ENCODE measurements at regions not wholly inside any gene's neighbourhood (a gene's known extent, or its start where the extent isn't known, plus 50 kb on each side); places are given as distances from the start of the nearest gene placed in this dataset.

DNA sequence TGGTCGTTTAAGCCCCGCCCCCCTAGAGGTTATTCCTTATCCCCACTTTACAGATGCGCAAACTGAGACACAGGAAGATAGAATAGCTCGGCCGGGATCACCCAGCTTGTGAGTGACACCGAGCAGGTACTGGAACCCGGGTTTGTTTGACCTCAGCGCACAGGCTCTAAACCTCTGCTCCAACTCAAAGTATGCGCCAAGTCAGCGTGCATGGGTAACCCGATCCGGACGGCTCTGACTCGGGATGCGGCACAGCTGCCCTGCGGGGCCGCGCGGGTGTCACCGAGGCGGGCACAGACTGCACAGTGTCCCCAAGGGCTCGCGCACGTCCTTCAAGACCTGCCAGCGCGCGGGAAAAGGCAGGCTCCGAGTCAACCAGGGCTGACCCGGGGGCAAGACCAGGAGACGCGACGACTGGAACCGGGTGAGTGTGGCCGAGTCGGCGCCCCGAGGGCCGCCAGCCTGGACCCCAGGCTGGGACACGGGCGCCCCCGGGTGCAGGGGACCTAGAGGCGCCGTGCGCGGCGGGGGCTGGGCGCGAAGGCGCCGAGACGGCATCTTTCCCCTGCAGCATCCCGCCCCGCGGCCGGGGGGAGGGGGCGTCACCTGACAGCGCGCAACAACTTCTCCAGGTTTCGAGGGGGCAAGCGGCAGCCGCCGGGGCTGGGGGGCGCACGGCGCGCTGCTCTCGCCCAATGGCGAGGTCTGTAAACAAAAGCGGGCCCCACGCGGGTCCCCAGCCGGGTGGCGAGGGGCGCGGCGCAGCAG is 101.9 kb upstream of the SOD1 start:
- Histone ChIP-seq H3K36me3 (replicated peaks in 1 of 2; ENCODE audit: control insufficient read depth in 1 of 2, insufficient read depth in 2 of 2, low read length in 2 of 2) (no peaks in the 10 kb centered on the region), H3K4me3 (replicated peaks in 1 of 3; ENCODE audit: low read depth in 2 of 3, low read length in 3 of 3) (peak overlapping the region in 1 of 3 experiments; percentile 76), H3K4me2 (replicated peaks; ENCODE audit: extremely low read depth, low read length, poor library complexity, severe bottlenecking) (peak overlapping the region; percentile 77), H3K79me2 (ENCODE audit: insufficient read depth, low read length) (no peaks in the 10 kb centered on the region), H3K9me3 (replicated peaks in 1 of 2; ENCODE audit: control insufficient read depth in 1 of 2, insufficient read depth in 1 of 2, low read length in 2 of 2) (peaks cover 0 to 5% of the 10 kb centered on the region in 2 donors), H3K9ac (ENCODE audit: insufficient read depth, low read length, poor library complexity, severe bottlenecking) (no peak overlapping the region), H3K27ac (ENCODE audit: low read depth in 1 of 2, low read length in 2 of 2) (no peak overlapping the region), H4K20me1 (ENCODE audit: insufficient read depth, low read length) (no peaks in the 10 kb centered on the region), H3K27me3 (ENCODE audit: control insufficient read depth in 2 of 2, insufficient read depth in 2 of 2, low read length in 2 of 2) (peaks cover 37 to 46% of the 10 kb centered on the region in 2 donors), H2AFZ (ENCODE audit: insufficient read depth, low read depth, low read length, poor library complexity, severe bottlenecking) (peak overlapping the region; percentile 68), H3K4me1 (ENCODE audit: control insufficient read depth in 1 of 2, insufficient read depth in 2 of 2, low read length in 2 of 2) (peaks cover 16 to 29% of the 10 kb centered on the region in 2 donors)
- H3K36me3 Mint-ChIP-seq, result no peaks in the 10 kb centered on the region
- H3K27me3 Mint-ChIP-seq (ENCODE audit: low read depth in 3 of 3), result peaks cover 58 to 63% (median 58%) of the 10 kb centered on the region in 3 donors
- WGBS (ENCODE audit: insufficient coverage), result 6% methylated on average over 75 of the region's 76 CpGs
- H3K27ac Mint-ChIP-seq, result peak overlapping the region in 1 of 7 donors; percentile 30
- TF ChIP-seq, protein P1, sequence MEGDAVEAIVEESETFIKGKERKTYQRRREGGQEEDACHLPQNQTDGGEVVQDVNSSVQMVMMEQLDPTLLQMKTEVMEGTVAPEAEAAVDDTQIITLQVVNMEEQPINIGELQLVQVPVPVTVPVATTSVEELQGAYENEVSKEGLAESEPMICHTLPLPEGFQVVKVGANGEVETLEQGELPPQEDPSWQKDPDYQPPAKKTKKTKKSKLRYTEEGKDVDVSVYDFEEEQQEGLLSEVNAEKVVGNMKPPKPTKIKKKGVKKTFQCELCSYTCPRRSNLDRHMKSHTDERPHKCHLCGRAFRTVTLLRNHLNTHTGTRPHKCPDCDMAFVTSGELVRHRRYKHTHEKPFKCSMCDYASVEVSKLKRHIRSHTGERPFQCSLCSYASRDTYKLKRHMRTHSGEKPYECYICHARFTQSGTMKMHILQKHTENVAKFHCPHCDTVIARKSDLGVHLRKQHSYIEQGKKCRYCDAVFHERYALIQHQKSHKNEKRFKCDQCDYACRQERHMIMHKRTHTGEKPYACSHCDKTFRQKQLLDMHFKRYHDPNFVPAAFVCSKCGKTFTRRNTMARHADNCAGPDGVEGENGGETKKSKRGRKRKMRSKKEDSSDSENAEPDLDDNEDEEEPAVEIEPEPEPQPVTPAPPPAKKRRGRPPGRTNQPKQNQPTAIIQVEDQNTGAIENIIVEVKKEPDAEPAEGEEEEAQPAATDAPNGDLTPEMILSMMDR (IDR thresholded peaks at IDR 0.05), result no peak
- peaks cover 0 to 14% (median 4%) of the 10 kb centered on the region in 7 donors for H3K9me3 Mint-ChIP-seq
- intact Hi-C loops (cut with micrococcal nuclease), result no loop called here
- no peak for DNase-seq
- H3K4me3 Mint-ChIP-seq, result peak overlapping the region; percentile 20 to 81
- peaks cover 24% of the 10 kb centered on the region for H3K4me1 Mint-ChIP-seq

DNA sequence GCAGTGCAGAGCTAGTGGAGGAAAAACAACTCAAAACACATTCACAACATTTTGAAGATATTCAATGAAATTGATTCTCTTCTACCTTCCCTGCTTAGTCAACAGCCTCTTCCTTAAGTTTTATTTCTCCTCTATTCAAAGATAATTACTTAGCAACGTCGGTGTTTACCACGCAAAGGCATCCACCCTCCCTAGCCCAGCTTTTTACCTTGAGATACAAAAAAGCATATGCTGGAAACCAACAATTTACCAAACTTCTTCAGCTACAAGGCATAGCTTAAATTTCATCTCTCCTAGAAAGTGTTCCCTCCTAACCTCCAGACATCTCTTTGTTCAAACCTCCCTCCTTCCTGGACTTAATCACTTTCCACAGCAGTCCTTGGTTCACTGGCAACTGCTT is 102.8 kb upstream of the SOD1 start:
- no peak overlapping the region for H3K4me2 ChIP-seq (replicated peaks; ENCODE audit: extremely low read depth, low read length, poor library complexity, severe bottlenecking)
- no peak overlapping the region for H3K27ac Mint-ChIP-seq
- WGBS (ENCODE audit: insufficient coverage), result 87% methylated on average over 3 of the region's 3 CpGs

More for the DNA sequence above, 102.8 kb upstream of the SOD1 start:
- Histone ChIP-seq H3K9me3 (replicated peaks in 1 of 2; ENCODE audit: control insufficient read depth in 1 of 2, insufficient read depth in 1 of 2, low read length in 2 of 2) (peaks cover 0 to 5% of the 10 kb centered on the region in 2 donors), H3K79me2 (ENCODE audit: insufficient read depth, low read length) (no peaks in the 10 kb centered on the region), H3K27me3 (ENCODE audit: control insufficient read depth in 2 of 2, insufficient read depth in 2 of 2, low read length in 2 of 2) (peaks cover 37 to 46% of the 10 kb centered on the region in 2 donors), H3K4me3 (replicated peaks in 1 of 3; ENCODE audit: low read depth in 2 of 3, low read length in 3 of 3) (no peak overlapping the region), H3K36me3 (replicated peaks in 1 of 2; ENCODE audit: control insufficient read depth in 1 of 2, insufficient read depth in 2 of 2, low read length in 2 of 2) (no peaks in the 10 kb centered on the region), H4K20me1 (ENCODE audit: insufficient read depth, low read length) (no peaks in the 10 kb centered on the region), H2AFZ (ENCODE audit: insufficient read depth, low read depth, low read length, poor library complexity, severe bottlenecking) (no peak overlapping the region), H3K9ac (ENCODE audit: insufficient read depth, low read length, poor library complexity, severe bottlenecking) (no peak overlapping the region), H3K27ac (ENCODE audit: low read depth in 1 of 2, low read length in 2 of 2) (no peak overlapping the region), H3K4me1 (ENCODE audit: control insufficient read depth in 1 of 2, insufficient read depth in 2 of 2, low read length in 2 of 2) (peaks cover 16 to 29% of the 10 kb centered on the region in 2 donors)
- peaks cover 0 to 14% (median 4%) of the 10 kb centered on the region in 7 donors for H3K9me3 Mint-ChIP-seq
- no peaks in the 10 kb centered on the region for H3K36me3 Mint-ChIP-seq
- H3K4me3 Mint-ChIP-seq, result peak overlapping the region in 1 of 2 donors; percentile 81
- no peak for DNase-seq
- TF ChIP-seq, protein P1 (IDR thresholded peaks at IDR 0.05), result no peak
- intact Hi-C loops (cut with micrococcal nuclease), result no loop called here
- H3K4me1 Mint-ChIP-seq, result peaks cover 24% of the 10 kb centered on the region
- H3K27me3 Mint-ChIP-seq (ENCODE audit: low read depth in 3 of 3), result peaks cover 58 to 61% (median 60%) of the 10 kb centered on the region in 3 donors

Data from CD14-positive monocyte (primary cell).